ENCODE measurements at regions not wholly inside any gene's neighbourhood (a gene's known extent, or its start where the extent isn't known, plus 50 kb on each side); places are given as distances from the start of the nearest gene placed in this dataset.

GRCh38 chr3:69567023-69567709, 172.1 kb upstream of the MITF start:
- no peak for DNase-seq

GRCh38 chr3:69566275-69566674, 173.0 kb upstream of the MITF start:
- no peak for DNase-seq

DNA sequence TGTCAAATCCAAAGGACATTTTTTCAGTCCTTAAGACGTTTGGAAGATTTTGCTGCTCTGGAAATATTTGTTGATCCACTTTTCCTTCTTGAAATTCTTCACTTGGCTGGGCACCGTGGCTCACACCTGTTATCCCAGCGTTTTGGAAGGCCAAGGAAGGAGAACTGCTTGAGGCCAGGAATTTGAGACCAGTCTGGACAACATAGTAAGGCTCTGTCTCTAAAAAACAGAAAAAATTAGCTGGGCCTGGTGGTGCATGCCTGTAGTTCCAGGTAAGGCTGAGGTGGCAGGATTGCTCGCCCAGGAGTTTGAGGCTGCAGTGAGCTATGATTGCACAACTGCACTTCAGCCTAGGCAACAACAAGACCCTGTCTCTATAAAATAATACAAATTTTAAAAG, 173.9 kb upstream of the MITF start:
- DNase-seq = no peak

DNA sequence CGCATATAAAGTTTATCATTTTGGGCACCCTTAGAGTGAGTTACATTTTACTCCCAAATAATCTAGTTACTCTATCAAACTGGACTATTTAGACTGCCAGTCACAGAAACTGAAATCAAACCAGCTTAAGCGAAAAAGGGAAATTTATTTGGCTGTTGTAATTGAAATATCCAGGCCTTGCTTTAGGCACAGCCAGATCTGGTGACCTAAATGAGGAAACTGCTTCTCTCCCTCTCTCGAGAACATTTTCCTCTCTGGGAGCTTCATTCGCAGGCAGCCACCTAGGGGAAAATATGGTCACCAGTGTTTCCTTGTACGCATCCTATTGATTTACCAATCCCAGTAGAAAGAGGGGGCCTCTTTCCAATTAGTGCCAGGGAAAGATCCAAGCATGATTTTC, 175.3 kb upstream of the MITF start:
- DNase-seq = no peak

GRCh38 chr3:69563151-69563550, 176.1 kb upstream of the MITF start:
- DNase-seq = no peak

DNA sequence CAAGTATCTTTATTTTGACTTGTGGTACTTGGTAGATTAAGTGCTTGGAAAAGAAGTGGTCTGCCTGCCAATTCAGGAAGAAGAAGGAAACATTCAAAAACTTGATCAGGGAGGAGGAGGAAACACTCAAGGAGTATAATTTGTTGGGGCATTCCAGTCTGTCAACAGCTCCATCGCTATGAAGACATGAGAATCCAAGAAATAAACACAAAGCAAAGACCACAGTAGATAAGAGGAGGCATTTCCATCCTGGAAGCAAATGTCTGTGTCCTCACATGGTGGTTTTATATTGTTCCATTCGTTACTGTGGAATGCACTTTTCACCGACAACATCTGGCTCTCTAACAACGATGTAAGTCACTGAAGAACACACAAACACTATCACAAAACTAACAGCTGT, 176.1 kb upstream of the FRMD4B start:
- DNase-seq = no peak

GRCh38 chr3:69560818-69561217, 174.9 kb upstream of the FRMD4B start:
- DNase-seq = no peak

DNA sequence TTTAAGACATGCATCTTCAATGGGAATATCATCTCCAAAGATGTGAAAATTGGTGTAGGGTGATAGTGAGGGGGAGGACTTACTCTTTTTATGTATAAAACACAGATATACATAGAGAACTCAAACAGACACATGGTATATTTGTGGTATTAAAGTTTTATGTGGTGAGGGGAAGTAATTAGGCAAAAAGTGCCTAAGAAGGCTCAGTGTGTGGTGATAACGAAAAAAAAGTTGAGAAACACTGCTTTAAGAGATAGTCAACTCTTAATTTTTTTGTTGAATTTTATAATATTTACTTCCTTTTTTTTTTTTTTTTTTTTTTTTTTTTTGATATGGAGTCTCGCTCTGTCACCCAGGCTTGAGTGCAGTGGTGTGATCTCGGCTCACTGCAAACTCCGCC, 174.2 kb upstream of the FRMD4B start:
- DNase-seq = no peak

DNA sequence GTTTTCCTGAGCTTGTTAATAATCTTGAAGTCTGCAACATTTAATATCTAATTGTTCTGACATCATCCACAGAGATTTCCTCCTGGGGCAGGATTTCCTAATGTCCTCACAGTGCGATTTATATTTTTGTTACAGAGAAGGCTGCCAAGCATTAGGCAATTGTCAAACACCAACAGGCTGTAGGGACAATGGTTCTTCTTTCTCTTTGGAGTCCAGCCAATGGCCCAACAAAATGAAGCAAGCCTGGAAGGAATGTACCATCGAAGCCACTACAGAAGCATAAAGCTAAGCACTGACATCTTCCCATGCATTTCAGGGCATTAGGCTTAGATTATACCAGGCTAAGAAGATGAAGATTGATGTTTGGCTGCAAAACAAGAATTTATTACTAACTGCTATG, 173.0 kb upstream of the FRMD4B start:
- no peak for DNase-seq

GRCh38 chr3:69554576-69554975, 168.7 kb upstream of the FRMD4B start:
- no peak for DNase-seq

DNA sequence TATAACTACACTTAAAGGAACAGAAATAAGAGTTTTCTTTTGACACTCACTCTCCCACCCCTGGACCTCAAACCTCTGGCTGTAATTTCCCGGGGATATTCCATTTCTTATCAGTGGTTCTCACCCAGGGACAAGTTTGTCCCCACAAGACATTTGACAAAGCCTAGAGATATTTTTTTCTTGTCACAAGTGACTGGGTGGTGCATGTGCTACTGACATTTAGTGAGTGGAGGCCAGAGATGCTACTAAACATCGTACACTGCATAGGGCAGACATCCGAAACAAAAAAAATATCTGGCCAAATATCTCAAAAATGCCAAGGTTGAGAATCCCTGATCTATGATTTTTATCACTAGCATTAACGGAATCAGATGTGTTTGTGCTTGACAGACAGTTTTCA, 168.0 kb upstream of the FRMD4B start:
- no peak for DNase-seq

- no peak for DNase-seq
These were observed 161.6 kb upstream of the FRMD4B start for GRCh38 chr3:69547461-69547880.

DNA sequence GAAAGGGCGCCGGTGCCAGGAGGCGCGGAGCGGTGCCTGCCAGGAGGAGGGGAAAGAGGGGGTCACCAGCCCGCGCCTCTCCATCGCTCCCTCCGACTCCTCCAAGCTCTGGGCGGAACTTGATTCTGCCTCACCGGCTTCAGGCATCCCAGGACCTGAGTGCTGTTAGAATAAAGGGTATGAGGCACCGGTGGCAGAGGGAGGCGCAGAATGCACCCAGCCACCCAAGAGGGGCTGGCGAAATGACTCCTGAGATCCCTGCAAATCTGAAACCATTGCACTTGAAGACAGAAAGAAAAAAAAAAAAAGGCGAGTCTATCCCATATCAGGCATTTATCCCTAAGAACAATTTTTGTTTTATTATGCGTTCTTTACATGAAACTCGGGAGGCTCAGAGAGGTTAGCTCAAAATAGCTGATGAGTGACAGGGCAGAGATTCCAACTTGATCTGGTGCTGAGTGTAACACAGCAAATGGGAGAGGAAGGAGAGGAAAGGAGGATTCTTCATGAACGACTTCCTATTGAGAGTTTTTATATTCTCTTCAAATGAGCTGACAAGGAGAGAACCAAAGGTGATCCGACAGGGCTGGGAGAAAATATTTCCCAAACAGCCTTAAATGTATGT, 157.0 kb upstream of the FRMD4B start:
- no peak for DNase-seq

- peak in 1 of 2 donors; percentile 17 for DNase-seq
These were observed 156.4 kb upstream of the FRMD4B start for GRCh38 chr3:69542089-69542804.

- no peak for DNase-seq
These were observed 155.8 kb upstream of the FRMD4B start for GRCh38 chr3:69541711-69542088.

GRCh38 chr3:69540706-69541581, 155.1 kb upstream of the FRMD4B start:
- no peak for DNase-seq

DNA sequence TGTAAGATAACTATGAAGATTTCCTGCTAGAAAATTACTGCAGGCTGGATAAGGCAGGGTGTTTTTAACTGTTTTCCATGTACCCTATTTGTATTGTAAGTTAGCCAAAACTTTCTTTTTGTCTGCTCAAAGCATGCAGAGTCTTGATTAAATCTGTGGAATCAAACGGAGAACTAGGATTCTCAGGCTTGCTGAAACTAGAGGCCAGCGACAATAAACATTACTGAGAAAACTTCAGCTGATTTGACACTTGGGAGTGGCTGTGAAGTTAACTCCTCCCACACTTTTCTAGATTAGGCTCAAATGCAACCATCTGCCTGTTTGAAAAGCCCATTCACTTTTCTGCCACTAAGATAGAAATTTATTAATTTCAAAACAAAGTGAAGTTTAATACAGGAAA, 153.2 kb upstream of the FRMD4B start:
- DNase-seq = no peak

DNA sequence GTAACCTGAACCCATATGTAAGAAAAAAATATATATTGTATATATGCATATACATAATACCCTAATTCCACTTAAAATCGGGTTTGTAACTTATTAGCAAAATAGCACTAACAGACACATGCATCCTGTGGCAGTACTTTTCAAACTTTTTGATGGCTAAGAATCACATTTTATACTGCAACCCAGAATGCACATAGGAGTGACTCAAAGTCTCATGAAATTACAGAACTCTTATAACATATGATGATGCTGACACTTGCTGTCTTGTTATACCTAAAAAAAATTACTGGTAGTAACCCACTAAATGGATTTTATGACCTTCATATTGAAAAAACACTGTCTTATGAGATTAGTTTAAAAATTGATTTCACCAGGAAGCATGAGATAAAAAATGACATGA, 152.4 kb upstream of the FRMD4B start:
- no peak for DNase-seq

- no peak for DNase-seq
These were observed 150.6 kb upstream of the FRMD4B start for GRCh38 chr3:69536306-69537020.

DNA sequence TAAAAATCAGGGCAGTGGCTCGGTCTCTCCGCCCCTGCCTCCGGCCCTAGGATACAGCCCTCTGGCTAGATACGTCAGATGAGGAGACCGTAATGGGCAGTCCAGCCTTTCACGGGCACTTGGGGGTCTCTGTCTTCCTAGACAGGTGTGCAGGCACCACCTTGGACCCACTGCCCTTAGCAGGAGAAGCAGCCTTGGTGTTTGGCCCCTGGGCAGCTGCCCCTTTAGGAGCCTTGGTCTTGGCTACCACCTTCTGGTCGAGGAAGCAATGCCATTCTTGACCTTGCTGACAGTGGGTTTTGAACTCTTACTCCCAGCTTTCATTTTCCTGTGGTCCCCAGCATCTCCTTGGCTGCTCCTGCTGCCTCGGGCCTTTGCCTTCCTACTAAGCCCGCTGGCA, 149.7 kb upstream of the FRMD4B start:
- no peak for DNase-seq

DNA sequence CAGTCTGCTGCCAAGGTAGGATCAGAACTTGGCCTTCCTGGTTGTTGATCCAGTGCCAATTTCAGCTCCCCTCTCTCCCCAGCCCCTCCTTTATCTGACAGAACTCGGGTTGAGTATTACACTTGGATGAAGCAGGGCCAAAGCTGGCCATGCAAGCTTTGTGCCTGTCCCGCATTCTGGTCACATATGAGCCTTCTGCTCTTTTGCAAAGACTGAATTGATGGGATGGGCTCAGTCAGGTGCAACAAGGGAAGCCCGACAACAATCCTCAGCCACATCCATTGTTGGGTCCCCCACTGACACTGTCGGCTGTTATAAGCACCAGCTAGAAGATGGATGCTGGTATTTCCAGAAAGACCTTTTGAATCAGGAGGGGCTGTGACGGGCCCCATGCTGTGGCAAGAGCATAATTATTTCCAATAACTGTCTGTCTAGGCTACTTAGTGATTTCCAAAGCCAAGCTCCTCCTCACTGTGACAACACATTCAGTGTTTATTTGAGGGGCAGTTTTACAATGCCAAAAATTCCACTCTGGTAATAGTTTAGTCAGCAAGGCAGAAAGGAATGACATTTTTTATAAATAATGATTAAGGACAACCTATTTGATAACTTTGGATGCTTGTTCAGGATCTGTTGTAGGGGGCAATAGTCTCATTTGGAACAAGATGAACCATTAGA, 146.8 kb upstream of the FRMD4B start:
- no peak for DNase-seq

Data from CD4-positive, alpha-beta T cell treated with Interleukin-4 for 1 hour (primary cell).